ENCODE measurements at regions not wholly inside any gene's neighbourhood (a gene's known extent, or its start where the extent isn't known, plus 50 kb on each side); places are given as distances from the start of the nearest gene placed in this dataset.

DNA sequence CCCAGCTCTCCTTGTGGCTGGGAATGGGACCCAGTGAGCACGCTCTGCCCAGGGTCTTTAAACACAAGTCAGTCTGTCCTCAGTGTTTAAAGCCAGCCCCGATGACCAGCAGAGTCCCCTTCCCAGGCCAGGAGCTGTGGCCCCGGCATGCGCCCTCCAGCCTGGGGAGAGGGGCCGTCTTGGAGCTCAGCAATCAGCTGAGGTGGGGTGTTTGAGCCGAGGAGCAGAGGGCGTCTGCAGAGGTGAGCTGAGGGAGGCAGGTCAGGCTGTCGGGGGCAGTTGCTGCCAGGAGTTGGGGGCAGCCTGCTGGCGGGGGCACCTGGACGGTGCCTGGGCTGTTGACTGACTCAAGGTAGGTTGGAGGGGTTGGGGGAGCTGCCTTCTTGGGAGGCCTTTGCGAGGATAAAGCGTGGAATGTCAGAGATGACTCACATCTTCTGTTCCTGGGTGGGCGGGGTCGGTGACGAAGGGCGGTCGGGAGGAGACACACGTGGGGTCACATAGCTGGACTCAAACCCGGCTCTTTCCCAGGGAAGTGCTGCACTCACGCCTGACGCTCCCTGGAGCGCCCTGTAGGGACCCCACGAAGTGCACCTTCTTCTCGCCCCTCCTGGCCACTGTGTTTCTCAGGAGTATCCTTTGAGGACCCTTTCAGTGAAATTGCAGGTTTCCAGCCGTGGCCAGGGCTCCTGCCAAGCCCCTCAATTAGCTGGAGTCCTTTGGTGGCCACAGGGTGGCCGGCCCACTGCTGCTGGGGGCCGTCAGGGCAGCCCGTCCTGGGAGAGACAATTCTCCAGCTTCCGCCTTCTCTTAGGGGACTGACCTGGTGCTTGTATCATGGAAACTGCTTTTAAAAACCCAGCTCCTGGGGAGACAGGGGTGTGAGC lies 86.2 kb downstream of the SIK1 start:
- intact Hi-C loops (cut with micrococcal nuclease; ENCODE audit: unreplicated experiment): no loop called here
- peak; percentile 31 for DNase-seq (ENCODE audit: low spot score)
- H3K36me3 ChIP-seq (ENCODE audit: insufficient read depth, low read length, poor library complexity, severe bottlenecking): no peaks in the 10 kb centered on the region
- H3K4me3 ChIP-seq (ENCODE audit: low read depth, low read length, poor library complexity, severe bottlenecking): no peak overlapping the region
- no peaks in the 10 kb centered on the region for H3K4me1 ChIP-seq (ENCODE audit: insufficient read depth, low read length, poor library complexity, severe bottlenecking)
- BruUV-seq (replicated peaks): no TSS peak
- H3K27me3 ChIP-seq (replicated peaks; ENCODE audit: insufficient read depth, low read depth, low read length, poor library complexity): no peaks in the 10 kb centered on the region
- TF ChIP-seq, protein P1, sequence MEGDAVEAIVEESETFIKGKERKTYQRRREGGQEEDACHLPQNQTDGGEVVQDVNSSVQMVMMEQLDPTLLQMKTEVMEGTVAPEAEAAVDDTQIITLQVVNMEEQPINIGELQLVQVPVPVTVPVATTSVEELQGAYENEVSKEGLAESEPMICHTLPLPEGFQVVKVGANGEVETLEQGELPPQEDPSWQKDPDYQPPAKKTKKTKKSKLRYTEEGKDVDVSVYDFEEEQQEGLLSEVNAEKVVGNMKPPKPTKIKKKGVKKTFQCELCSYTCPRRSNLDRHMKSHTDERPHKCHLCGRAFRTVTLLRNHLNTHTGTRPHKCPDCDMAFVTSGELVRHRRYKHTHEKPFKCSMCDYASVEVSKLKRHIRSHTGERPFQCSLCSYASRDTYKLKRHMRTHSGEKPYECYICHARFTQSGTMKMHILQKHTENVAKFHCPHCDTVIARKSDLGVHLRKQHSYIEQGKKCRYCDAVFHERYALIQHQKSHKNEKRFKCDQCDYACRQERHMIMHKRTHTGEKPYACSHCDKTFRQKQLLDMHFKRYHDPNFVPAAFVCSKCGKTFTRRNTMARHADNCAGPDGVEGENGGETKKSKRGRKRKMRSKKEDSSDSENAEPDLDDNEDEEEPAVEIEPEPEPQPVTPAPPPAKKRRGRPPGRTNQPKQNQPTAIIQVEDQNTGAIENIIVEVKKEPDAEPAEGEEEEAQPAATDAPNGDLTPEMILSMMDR (conservative IDR thresholded peaks at IDR 0.05; ENCODE audit: low read depth, low read length): no peak
- no peak overlapping the region for H3K27ac ChIP-seq (ENCODE audit: low read depth, low read length, poor library complexity, severe bottlenecking)
- POLR2A ChIA-PET (ENCODE audit: low non-redundant PET): no interaction called here
- H3K9me3 ChIP-seq (ENCODE audit: low read depth, low read length, poor library complexity, severe bottlenecking): no peaks in the 10 kb centered on the region
- CTCF ChIA-PET: no interaction called here

DNA sequence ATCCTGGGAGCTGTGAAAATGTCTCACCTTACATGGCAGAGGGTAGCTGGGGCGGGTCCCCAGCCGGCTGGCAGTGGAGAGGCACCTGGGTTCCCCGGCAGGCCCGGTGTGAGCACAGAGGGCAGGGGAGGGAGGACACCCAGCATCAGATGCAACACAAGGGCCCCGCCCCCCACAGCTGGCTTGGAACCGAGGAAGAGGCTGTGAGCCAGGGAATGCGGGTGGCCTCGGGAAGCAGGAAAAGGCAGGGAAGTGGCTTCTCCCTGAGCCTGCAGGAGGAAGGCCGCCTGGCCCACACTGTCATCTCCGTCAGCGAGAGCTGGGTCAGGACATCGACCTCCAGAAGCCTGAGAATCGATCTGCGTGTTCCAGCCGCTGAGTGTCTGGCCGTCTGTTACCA lies 87.3 kb downstream of the SIK1 start:
- POLR2A ChIA-PET (ENCODE audit: low non-redundant PET): no interaction called here
- intact Hi-C loops (cut with micrococcal nuclease; ENCODE audit: unreplicated experiment): no loop called here
- TF ChIP-seq EZH2 (IDR thresholded peaks at IDR 0.05; ENCODE audit: borderline replicate concordance, low read depth, low read length, poor library complexity, severe bottlenecking): no peak
- TF ChIP-seq, protein P1 (conservative IDR thresholded peaks at IDR 0.05; ENCODE audit: low read depth, low read length): no peak
- H3K9me3 ChIP-seq (ENCODE audit: low read depth, low read length, poor library complexity, severe bottlenecking): no peaks in the 10 kb centered on the region
- no peak overlapping the region for H3K4me3 ChIP-seq (ENCODE audit: low read depth, low read length, poor library complexity, severe bottlenecking)
- no peaks in the 10 kb centered on the region for H3K27me3 ChIP-seq (replicated peaks; ENCODE audit: insufficient read depth, low read depth, low read length, poor library complexity)
- DNase-seq (ENCODE audit: low spot score): no peak
- CTCF ChIA-PET: no interaction called here
- no TSS peak for BruUV-seq (replicated peaks)
- H3K36me3 ChIP-seq (ENCODE audit: insufficient read depth, low read length, poor library complexity, severe bottlenecking): no peaks in the 10 kb centered on the region
- no peak overlapping the region for H3K27ac ChIP-seq (ENCODE audit: low read depth, low read length, poor library complexity, severe bottlenecking)
- H3K4me1 ChIP-seq (ENCODE audit: insufficient read depth, low read length, poor library complexity, severe bottlenecking): no peaks in the 10 kb centered on the region

DNA sequence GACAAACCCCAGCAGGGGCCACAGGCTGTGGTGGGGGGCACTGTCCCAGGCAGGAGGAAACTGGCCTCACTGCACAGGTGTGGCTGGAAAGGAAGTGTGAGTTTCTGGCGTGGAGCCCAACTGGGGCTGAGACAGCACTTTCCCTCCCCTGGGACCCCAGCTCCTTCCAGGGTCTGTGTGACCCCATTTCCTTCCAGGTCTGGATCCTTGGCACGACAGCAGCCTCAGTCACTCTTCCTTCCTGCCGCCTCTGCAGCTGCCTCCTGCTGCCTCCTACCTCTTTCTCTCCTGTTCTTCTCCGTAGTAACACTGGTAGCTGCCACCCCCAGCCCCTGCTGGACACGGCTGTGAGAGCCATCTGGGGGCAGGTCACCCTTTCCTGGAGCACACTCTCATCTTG lies 88.0 kb downstream of the SIK1 start:
- Histone ChIP-seq H3K36me3 (ENCODE audit: insufficient read depth, low read length, poor library complexity, severe bottlenecking) (no peaks in the 10 kb centered on the region), H3K4me1 (ENCODE audit: insufficient read depth, low read length, poor library complexity, severe bottlenecking) (no peaks in the 10 kb centered on the region), H3K27ac (ENCODE audit: low read depth, low read length, poor library complexity, severe bottlenecking) (no peak overlapping the region), H3K27me3 (replicated peaks; ENCODE audit: insufficient read depth, low read depth, low read length, poor library complexity) (no peaks in the 10 kb centered on the region), H3K4me3 (ENCODE audit: low read depth, low read length, poor library complexity, severe bottlenecking) (no peak overlapping the region), H3K9me3 (ENCODE audit: low read depth, low read length, poor library complexity, severe bottlenecking) (no peaks in the 10 kb centered on the region)
- no TSS peak for BruUV-seq (replicated peaks)
- intact Hi-C loops (cut with micrococcal nuclease; ENCODE audit: unreplicated experiment): no loop called here
- ChIA-PET POLR2A (ENCODE audit: low non-redundant PET) (no interaction called here), CTCF (no interaction called here)
- no peak for DNase-seq (ENCODE audit: low spot score)
- TF ChIP-seq, protein P1 (conservative IDR thresholded peaks at IDR 0.05; ENCODE audit: low read depth, low read length): no peak
- TF ChIP-seq EZH2 (IDR thresholded peaks at IDR 0.05; ENCODE audit: borderline replicate concordance, low read depth, low read length, poor library complexity, severe bottlenecking): no peak

Measured in A673 (cell line).